BE2C (cell line): ENCODE measurements at regions not wholly inside any gene's neighbourhood (a gene's known extent, or its start where the extent isn't known, plus 50 kb on each side); places are given as distances from the start of the nearest gene placed in this dataset.

ENCODE experiments used
- DNase-seq: peaks from one replicate; pipeline ENCODE4 v3.0.0-alpha.2; 2020
- H3K27me3 ChIP-seq: fragments of 250-450 bp; sonication (Bioruptor Pico); 2 replicates; pipeline ENCODE4 v1.5.1; 2020; ENCODE audit warnings: mild to moderate bottlenecking
- H3K36me3 ChIP-seq: fragments of 250-450 bp; sonication (Bioruptor Pico); 2 replicates; pipeline ENCODE4 v1.5.1; 2020; ENCODE audit warnings: mild to moderate bottlenecking
- H3K4me1 ChIP-seq: fragments of 250-450 bp; sonication (Bioruptor Pico); 2 replicates; pipeline ENCODE4 v1.5.1; 2020
- H3K4me3 ChIP-seq: 2 replicates; pipeline ENCODE4 v1.5.1; 2011; ENCODE audit warnings: low read depth, low read length
- H3K9me3 ChIP-seq: fragments of 250-450 bp; sonication (Bioruptor Pico); 2 replicates; pipeline ENCODE4 v1.5.1; 2020
- TF ChIP-seq, protein P1 (sequence below): IDR thresholded peaks from 2 replicates; pipeline ENCODE4 v1.5.1; 2012; ENCODE audit warnings: mild to moderate bottlenecking, low read depth, low read length

DNA sequence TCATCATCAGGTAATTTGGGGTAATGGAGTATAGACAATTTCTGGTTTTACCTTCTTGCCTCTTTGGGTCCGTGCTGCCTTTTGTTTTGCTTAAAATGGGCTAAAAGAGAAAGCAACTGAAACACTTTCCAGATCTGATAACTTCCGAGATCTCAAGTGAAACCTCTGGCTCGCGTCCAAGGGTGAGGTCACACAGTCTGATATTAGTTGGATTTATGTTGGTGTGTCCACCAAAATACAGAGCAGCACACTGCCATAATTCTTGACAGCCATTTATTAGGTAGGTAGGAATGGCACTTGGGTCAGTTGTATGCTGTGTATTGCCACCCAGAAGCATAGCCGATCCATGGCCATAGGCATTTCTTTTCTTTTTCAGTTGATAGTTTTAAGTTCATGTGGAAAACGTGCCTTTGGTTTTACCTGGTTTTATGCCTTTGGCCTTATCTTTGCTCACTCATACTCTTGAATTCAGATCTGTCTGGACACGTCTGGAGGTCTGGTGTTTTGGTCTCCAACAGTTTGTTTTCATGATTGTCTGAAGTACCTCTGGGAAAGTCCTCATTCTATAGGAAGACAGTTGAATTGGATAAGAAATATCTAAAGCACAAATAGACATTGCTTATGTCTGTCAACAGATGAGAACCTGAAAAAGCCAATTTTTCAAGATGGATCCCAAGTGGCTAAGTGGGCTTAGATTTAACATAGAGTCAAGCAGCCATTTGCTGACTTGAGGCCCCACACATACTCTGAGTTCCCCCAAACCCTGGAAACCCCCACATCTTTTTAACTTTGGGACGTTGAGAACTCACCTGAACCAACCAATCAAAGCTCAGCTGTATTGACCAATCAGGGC lies 320.8 kb downstream of the SOX4 start:
- H3K4me1 ChIP-seq = peaks cover 6% of the 10 kb centered on the region
- peak; percentile 48 for DNase-seq
- TF ChIP-seq, protein P1, sequence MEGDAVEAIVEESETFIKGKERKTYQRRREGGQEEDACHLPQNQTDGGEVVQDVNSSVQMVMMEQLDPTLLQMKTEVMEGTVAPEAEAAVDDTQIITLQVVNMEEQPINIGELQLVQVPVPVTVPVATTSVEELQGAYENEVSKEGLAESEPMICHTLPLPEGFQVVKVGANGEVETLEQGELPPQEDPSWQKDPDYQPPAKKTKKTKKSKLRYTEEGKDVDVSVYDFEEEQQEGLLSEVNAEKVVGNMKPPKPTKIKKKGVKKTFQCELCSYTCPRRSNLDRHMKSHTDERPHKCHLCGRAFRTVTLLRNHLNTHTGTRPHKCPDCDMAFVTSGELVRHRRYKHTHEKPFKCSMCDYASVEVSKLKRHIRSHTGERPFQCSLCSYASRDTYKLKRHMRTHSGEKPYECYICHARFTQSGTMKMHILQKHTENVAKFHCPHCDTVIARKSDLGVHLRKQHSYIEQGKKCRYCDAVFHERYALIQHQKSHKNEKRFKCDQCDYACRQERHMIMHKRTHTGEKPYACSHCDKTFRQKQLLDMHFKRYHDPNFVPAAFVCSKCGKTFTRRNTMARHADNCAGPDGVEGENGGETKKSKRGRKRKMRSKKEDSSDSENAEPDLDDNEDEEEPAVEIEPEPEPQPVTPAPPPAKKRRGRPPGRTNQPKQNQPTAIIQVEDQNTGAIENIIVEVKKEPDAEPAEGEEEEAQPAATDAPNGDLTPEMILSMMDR = no peak

GRCh38 chr6:21915707-21916260 lies 322.2 kb downstream of the SOX4 start:
- peaks cover 6% of the 10 kb centered on the region for H3K4me1 ChIP-seq
- no peaks in the 10 kb centered on the region for H3K27me3 ChIP-seq
- no peaks in the 10 kb centered on the region for H3K36me3 ChIP-seq
- no peak overlapping the region for H3K4me3 ChIP-seq
- TF ChIP-seq, protein P1 = no peak
- H3K9me3 ChIP-seq = no peaks in the 10 kb centered on the region
- DNase-seq = no peak

More for the DNA sequence above, 320.8 kb downstream of the SOX4 start:
- Histone ChIP-seq H3K36me3 (no peaks in the 10 kb centered on the region), H3K27me3 (no peaks in the 10 kb centered on the region), H3K4me3 (no peak overlapping the region), H3K9me3 (no peaks in the 10 kb centered on the region)

DNA sequence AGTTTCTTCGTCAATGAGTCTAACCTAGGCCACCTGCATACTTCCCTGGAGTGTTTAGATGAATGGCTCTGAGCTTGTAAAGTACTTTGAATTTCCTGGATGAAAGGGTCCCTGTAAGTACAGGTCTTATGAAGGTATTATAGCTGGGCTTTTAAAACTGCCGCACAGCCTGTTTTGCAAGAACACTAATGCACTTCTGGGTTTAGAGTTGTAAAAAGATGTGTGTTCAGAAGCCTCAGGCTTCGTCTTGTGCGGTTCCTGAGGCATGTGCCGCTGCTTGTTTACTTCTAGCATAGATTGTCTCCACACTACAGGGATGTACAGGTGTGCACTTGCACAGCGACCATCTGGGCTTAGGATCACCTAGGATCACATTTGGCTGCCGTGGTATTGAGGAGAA lies 324.5 kb downstream of the SOX4 start:
- no peak for DNase-seq
- Histone ChIP-seq H3K27me3 (no peaks in the 10 kb centered on the region), H3K4me3 (no peak overlapping the region), H3K36me3 (no peaks in the 10 kb centered on the region), H3K4me1 (peaks cover 6% of the 10 kb centered on the region), H3K9me3 (no peaks in the 10 kb centered on the region)
- TF ChIP-seq, protein P1 = no peak

- no peaks in the 10 kb centered on the region for H3K9me3 ChIP-seq
- no peak for DNase-seq
- H3K36me3 ChIP-seq = no peaks in the 10 kb centered on the region
- no peaks in the 10 kb centered on the region for H3K27me3 ChIP-seq
- H3K4me3 ChIP-seq = no peak overlapping the region
- peaks cover 6% of the 10 kb centered on the region for H3K4me1 ChIP-seq
- TF ChIP-seq, protein P1 = no peak
These were observed 325.1 kb downstream of the SOX4 start for GRCh38 chr6:21918666-21919065.

GRCh38 chr6:21922086-21922485 lies 328.5 kb downstream of the SOX4 start:
- H3K4me1 ChIP-seq = no peaks in the 10 kb centered on the region
- H3K9me3 ChIP-seq = no peaks in the 10 kb centered on the region
- no peaks in the 10 kb centered on the region for H3K36me3 ChIP-seq
- no peak for DNase-seq
- H3K4me3 ChIP-seq = no peak overlapping the region
- no peaks in the 10 kb centered on the region for H3K27me3 ChIP-seq
- TF ChIP-seq, protein P1 = no peak

GRCh38 chr6:21924002-21924401 lies 330.5 kb downstream of the SOX4 start:
- no peak for DNase-seq
- H3K36me3 ChIP-seq = no peaks in the 10 kb centered on the region
- TF ChIP-seq, protein P1 = no peak
- H3K27me3 ChIP-seq = no peaks in the 10 kb centered on the region
- H3K4me3 ChIP-seq = no peak overlapping the region
- no peaks in the 10 kb centered on the region for H3K9me3 ChIP-seq
- no peaks in the 10 kb centered on the region for H3K4me1 ChIP-seq
